H1 (cell line): ENCODE measurements at regions not wholly inside any gene's neighbourhood (a gene's known extent, or its start where the extent isn't known, plus 50 kb on each side); places are given as distances from the start of the nearest gene placed in this dataset.

Source experiments
- CTCF ChIA-PET: fragments of 300-600 bp; sonication (Branson Sonifier 250); formaldehyde crosslinking; loops from one replicate; lab custom pipeline; 2021; ENCODE audit not compliant: partially characterized antibody; lab: Charles Lee
- POLR2A ChIA-PET: fragments of 300-600 bp; sonication (Branson Sonifier 250); formaldehyde crosslinking; loops from one replicate; lab custom pipeline; 2021; ENCODE audit warnings: inconsistent platforms; ENCODE audit not compliant: partially characterized antibody; lab: Charles Lee
- DNase-seq, 2 experiments: peaks; one replicate each; pipeline versions ENCODE4 v3.0.0 to v3.0.0-alpha.2; 2010 to 2022; ENCODE audit warnings: low spot score in 2 of 2, low read depth in 1 of 2, mixed read lengths in 1 of 2
- FAIRE-seq: peaks from 2 replicates; lab custom pipeline; 2011; peaks lifted over from hg19 to GRCh38; lab: Jason Lieb, UNC
- H2AFZ ChIP-seq: 2 replicates; pipeline ENCODE4 v1.8.1; 2012; ENCODE audit warnings: low read length, inconsistent platforms
- H2AK5ac ChIP-seq: 2 replicates; pipeline ENCODE4 v1.6.1; 2013; ENCODE audit warnings: low read depth, low read length
- H2BK120ac ChIP-seq: replicated peaks from 2 replicates; pipeline ENCODE3; 2013; ENCODE audit warnings: low read depth, low read length, inconsistent platforms
- H2BK12ac ChIP-seq: 2 replicates; pipeline ENCODE4 v1.6.1; 2013; ENCODE audit warnings: low read depth, low read length
- H2BK15ac ChIP-seq: 2 replicates; pipeline ENCODE4 v1.6.1; 2013; ENCODE audit warnings: low read length
- H2BK20ac ChIP-seq: 2 replicates; pipeline ENCODE4 v1.6.1; 2013; ENCODE audit warnings: low read length
- H2BK5ac ChIP-seq: 2 replicates; pipeline ENCODE4 v1.6.1; 2013; ENCODE audit warnings: low read depth, low read length
- H3K14ac ChIP-seq: 2 replicates; pipeline ENCODE4 v1.6.1; 2013; ENCODE audit warnings: inconsistent platforms; ENCODE audit not compliant: insufficient read length
- H3K18ac ChIP-seq: 2 replicates; pipeline ENCODE4 v1.6.1; 2013; ENCODE audit warnings: low read length; ENCODE audit errors: extremely low read depth
- H3K23ac ChIP-seq: 2 replicates; pipeline ENCODE4 v1.6.1; 2013; ENCODE audit warnings: inconsistent platforms; ENCODE audit not compliant: insufficient read length
- H3K23me2 ChIP-seq: 2 replicates; pipeline ENCODE4 v1.6.1; 2013; ENCODE audit warnings: low read depth, low read length
- H3K27ac ChIP-seq: 2 replicates; pipeline ENCODE4 v1.6.1; 2011; ENCODE audit warnings: low read depth, low read length, inconsistent platforms
- H3K27me3 ChIP-seq, 4 experiments: replicated peaks in 1 of 4; 1 replicate in 1 of 4; 2 replicates in 3 of 4; pipeline versions ENCODE4 v1.6.1 to v1.8.1; 2011 to 2013; ENCODE audit warnings: low read length in 3 of 4, mild to moderate bottlenecking in 3 of 4, inconsistent platforms in 2 of 4, mixed read lengths in 2 of 4, moderate library complexity in 1 of 4; ENCODE audit not compliant: control insufficient read depth in 3 of 4, insufficient read depth in 3 of 4; ENCODE audit errors: extremely low read depth in 1 of 4
- H3K36me3 ChIP-seq, 4 experiments: 2 replicates each; pipeline versions ENCODE4 v1.6.1 to v1.8.1; 2011 to 2013; ENCODE audit warnings: mild to moderate bottlenecking in 4 of 4, low read length in 3 of 4, moderate library complexity in 2 of 4, control low read depth in 1 of 4, inconsistent platforms in 1 of 4; ENCODE audit not compliant: insufficient read depth in 4 of 4, control insufficient read depth in 2 of 4
- H3K4ac ChIP-seq: replicated peaks from 2 replicates; pipeline ENCODE3; 2013; ENCODE audit warnings: low read length, low read depth, mixed read lengths, inconsistent platforms; ENCODE audit not compliant: insufficient read length
- H3K4me1 ChIP-seq, 4 experiments: replicated peaks in 1 of 4; 1 replicate in 1 of 4; 2 replicates in 3 of 4; pipeline versions ENCODE4 v1.6.1 to v1.8.1; 2011 to 2013; ENCODE audit warnings: low read length in 3 of 4, inconsistent platforms in 2 of 4, mixed read lengths in 1 of 4; ENCODE audit not compliant: insufficient read depth in 4 of 4, control insufficient read depth in 3 of 4
- H3K4me2 ChIP-seq, 2 experiments: 2 replicates each; pipeline versions ENCODE4 v1.6.1 to v1.8.1; 2011 to 2013; ENCODE audit warnings: low read depth in 2 of 2, low read length in 2 of 2, control low read depth in 1 of 2, inconsistent platforms in 1 of 2, mild to moderate bottlenecking in 1 of 2; ENCODE audit not compliant: insufficient read depth in 1 of 2
- H3K4me3 ChIP-seq, 4 experiments: fragments of 200-600, 300-600 bp in 1 of 4; sonication (generic), shearing (Covaris generic), sonication (Bioruptor Twin) in 1 of 4; 2 replicates each; pipeline versions ENCODE4 v1.5.1 to v1.8.1; 2011 to 2016; ENCODE audit warnings: low read length in 4 of 4, low read depth in 3 of 4, control low read depth in 2 of 4, inconsistent platforms in 2 of 4, mild to moderate bottlenecking in 2 of 4, mixed read lengths in 1 of 4, moderate library complexity in 1 of 4; ENCODE audit not compliant: insufficient read depth in 2 of 4; ENCODE audit errors: extremely low read depth in 1 of 4
- H3K56ac ChIP-seq: replicated peaks from 2 replicates; pipeline ENCODE3; 2013; ENCODE audit warnings: low read depth, mild to moderate bottlenecking, mixed read lengths, low read length, inconsistent platforms; ENCODE audit not compliant: insufficient read length
- H3K79me1 ChIP-seq: 2 replicates; pipeline ENCODE4 v1.6.1; 2013; ENCODE audit warnings: low read depth, low read length, control low read depth
- H3K79me2 ChIP-seq, 2 experiments: 2 replicates each; pipeline versions ENCODE4 v1.6.1 to v1.8.1; 2012 to 2013; ENCODE audit warnings: low read length in 2 of 2, mild to moderate bottlenecking in 2 of 2, inconsistent platforms in 1 of 2; ENCODE audit not compliant: insufficient read depth in 2 of 2, control insufficient read depth in 1 of 2
- H3K9ac ChIP-seq, 4 experiments: replicated peaks in 1 of 4; 1 replicate in 1 of 4; 2 replicates in 3 of 4; pipeline versions ENCODE4 v1.6.1 to v1.8.1; 2011 to 2013; ENCODE audit warnings: low read depth in 3 of 4, low read length in 3 of 4, control low read depth in 2 of 4, mild to moderate bottlenecking in 2 of 4, moderate library complexity in 2 of 4, inconsistent platforms in 1 of 4; ENCODE audit errors: extremely low read depth in 1 of 4
- H3K9me3 ChIP-seq, 2 experiments: 2 replicates each; pipeline versions ENCODE4 v1.6.1 to v1.8.1; 2012 to 2013; ENCODE audit warnings: mild to moderate bottlenecking in 2 of 2, moderate library complexity in 2 of 2, control low read depth in 1 of 2, inconsistent platforms in 1 of 2, low read depth in 1 of 2, low read length in 1 of 2, mixed read lengths in 1 of 2; ENCODE audit not compliant: insufficient read depth in 2 of 2
- H4K20me1 ChIP-seq, 2 experiments: replicated peaks in 1 of 2; 2 replicates each; pipeline versions ENCODE3 to v1.8.1; 2011 to 2013; ENCODE audit warnings: inconsistent platforms in 2 of 2, low read length in 2 of 2, mild to moderate bottlenecking in 1 of 2; ENCODE audit not compliant: insufficient read depth in 2 of 2, control insufficient read depth in 1 of 2
- H4K5ac ChIP-seq: 2 replicates; pipeline ENCODE4 v1.6.1; 2013; ENCODE audit warnings: low read length, low read depth, mixed read lengths, inconsistent platforms; ENCODE audit not compliant: insufficient read length
- H4K8ac ChIP-seq: 2 replicates; pipeline ENCODE4 v1.8.0; 2013; ENCODE audit warnings: mild to moderate bottlenecking, moderate library complexity, low read length, inconsistent platforms; ENCODE audit not compliant: insufficient read depth; ENCODE audit errors: extremely low read depth
- H4K91ac ChIP-seq: replicated peaks from 2 replicates; pipeline ENCODE3; 2013; ENCODE audit warnings: low read length, mixed read lengths, inconsistent platforms; ENCODE audit not compliant: insufficient read length
- CEBPB ChIP-seq: IDR thresholded peaks from 2 replicates; pipeline ENCODE4 v1.6.1; 2012; ENCODE audit warnings: low read depth, low read length
- JUN ChIP-seq: IDR thresholded peaks from 2 replicates; pipeline ENCODE4 v1.6.1; 2011; ENCODE audit warnings: low read depth, mild to moderate bottlenecking, improper control_type of control experiment, low read length
- RFX5 ChIP-seq: IDR thresholded peaks from 2 replicates; pipeline ENCODE4 v1.6.1; 2011; ENCODE audit warnings: low read depth, low read length, improper control_type of control experiment, borderline replicate concordance
- SUZ12 ChIP-seq: fragments of 200-600 bp; sonication (generic); IDR thresholded peaks from 2 replicates; pipeline ENCODE4 v1.6.1; 2012; ENCODE audit warnings: mild to moderate bottlenecking, inconsistent platforms, low read length, moderate library complexity, mixed read lengths
- WGBS, 2 experiments: shearing (Covaris generic) in 1 of 2; methylation state at CpG; one replicate each; pipeline versions ENCODE4 v1.1.6 to v1.1.7; 2013 to 2015; ENCODE audit warnings: low lambda C conversion rate in 2 of 2, mixed read lengths in 2 of 2, inconsistent platforms in 1 of 2, low coverage in 1 of 2, missing lambda C conversion rate in 1 of 2; ENCODE audit not compliant: insufficient replicate concordance in 2 of 2, insufficient coverage in 1 of 2, insufficient read length in 1 of 2; ENCODE audit errors: extremely low coverage in 1 of 2, missing lambda C conversion rate in 1 of 2; 5-methylcytosine and 5-hydroxymethylcytosine counted together
- TF ChIP-seq, protein P1 (sequence below), 3 experiments: IDR thresholded peaks; 1 replicate in 2 of 3; 2 replicates in 1 of 3; pipeline versions ENCODE4 v1.5.1 to v1.6.1; 2011; ENCODE audit warnings: low read length in 3 of 3, mild to moderate bottlenecking in 3 of 3, inconsistent platforms in 2 of 3, low read depth in 1 of 3, moderate library complexity in 1 of 3; ENCODE audit not compliant: insufficient read depth in 1 of 3; ENCODE audit errors: control extremely low read depth in 1 of 3
- TF ChIP-seq, protein P2 (sequence below): IDR thresholded peaks from 2 replicates; pipeline ENCODE4 v1.6.1; 2011; ENCODE audit warnings: low read length, improper control_type of control experiment
- TF ChIP-seq, protein P3 (sequence below): IDR thresholded peaks from 2 replicates; pipeline ENCODE4 v1.6.1; 2012; ENCODE audit warnings: low read length, inconsistent platforms

DNA sequence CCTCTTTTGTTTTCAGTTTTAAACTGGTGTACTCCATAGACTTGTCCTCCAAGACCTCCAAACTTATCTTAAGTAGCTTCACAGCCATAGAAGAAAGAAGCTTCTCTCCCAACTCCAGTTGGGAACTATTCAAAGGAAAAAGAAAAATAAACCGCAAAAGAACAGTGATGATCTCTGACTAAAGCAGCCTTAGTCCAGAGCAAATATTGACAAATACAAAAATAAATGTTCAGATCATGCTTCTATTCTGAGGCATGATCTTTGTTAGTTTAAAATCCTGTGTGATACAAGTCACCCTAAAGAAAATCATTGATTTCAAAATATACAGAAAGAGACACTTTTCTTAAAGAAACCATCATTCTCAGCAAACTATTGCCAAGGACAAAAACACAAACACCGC lies 373.0 kb upstream of the SMIM30 start:
- H3K79me2 ChIP-seq, result no peaks in the 10 kb centered on the region
- H3K36me3 ChIP-seq, result no peaks in the 10 kb centered on the region
- WGBS, 2 experiments, result 89% methylated on average over 2 of the region's 2 CpGs; no CpG with 5 or more reads in 1 of the 2 experiments
- no peak overlapping the region for H4K91ac ChIP-seq
- no peaks in the 10 kb centered on the region for H4K20me1 ChIP-seq
- no peak overlapping the region for H3K23ac ChIP-seq
- POLR2A ChIA-PET, result no interaction called here
- no peak overlapping the region for H2BK12ac ChIP-seq
- no peak overlapping the region for H2AFZ ChIP-seq
- no peak overlapping the region for H3K27ac ChIP-seq
- no peak overlapping the region for H3K14ac ChIP-seq
- no peak overlapping the region for H2AK5ac ChIP-seq
- no peak overlapping the region for H3K4me2 ChIP-seq
- H4K5ac ChIP-seq, result no peak overlapping the region
- H3K23me2 ChIP-seq, result no peaks in the 10 kb centered on the region
- H4K8ac ChIP-seq, result no peak overlapping the region
- no peak for FAIRE-seq
- H2BK15ac ChIP-seq, result no peak overlapping the region
- H3K9me3 ChIP-seq, result peaks cover 7 to 17% of the 10 kb centered on the region in 2 experiments; a peak in 2 of 4 replicates
- H3K27me3 ChIP-seq, result no peaks in the 10 kb centered on the region
- no peaks in the 10 kb centered on the region for H3K4me1 ChIP-seq
- H2BK5ac ChIP-seq, result no peak overlapping the region
- CTCF ChIA-PET, result interaction anchor here (0.6 kb wide), 1 partner anchor 61 kb away, joined by 3 read pairs; no protein-coding TSS in a partner anchor
- H3K79me1 ChIP-seq, result no peaks in the 10 kb centered on the region
- H3K4ac ChIP-seq, result no peak overlapping the region
- H3K9ac ChIP-seq, result no peak overlapping the region
- TF ChIP-seq RFX5 (no peak), JUN (no peak), SUZ12 (no peak), CEBPB (no peak)
- TF ChIP-seq, protein P1, sequence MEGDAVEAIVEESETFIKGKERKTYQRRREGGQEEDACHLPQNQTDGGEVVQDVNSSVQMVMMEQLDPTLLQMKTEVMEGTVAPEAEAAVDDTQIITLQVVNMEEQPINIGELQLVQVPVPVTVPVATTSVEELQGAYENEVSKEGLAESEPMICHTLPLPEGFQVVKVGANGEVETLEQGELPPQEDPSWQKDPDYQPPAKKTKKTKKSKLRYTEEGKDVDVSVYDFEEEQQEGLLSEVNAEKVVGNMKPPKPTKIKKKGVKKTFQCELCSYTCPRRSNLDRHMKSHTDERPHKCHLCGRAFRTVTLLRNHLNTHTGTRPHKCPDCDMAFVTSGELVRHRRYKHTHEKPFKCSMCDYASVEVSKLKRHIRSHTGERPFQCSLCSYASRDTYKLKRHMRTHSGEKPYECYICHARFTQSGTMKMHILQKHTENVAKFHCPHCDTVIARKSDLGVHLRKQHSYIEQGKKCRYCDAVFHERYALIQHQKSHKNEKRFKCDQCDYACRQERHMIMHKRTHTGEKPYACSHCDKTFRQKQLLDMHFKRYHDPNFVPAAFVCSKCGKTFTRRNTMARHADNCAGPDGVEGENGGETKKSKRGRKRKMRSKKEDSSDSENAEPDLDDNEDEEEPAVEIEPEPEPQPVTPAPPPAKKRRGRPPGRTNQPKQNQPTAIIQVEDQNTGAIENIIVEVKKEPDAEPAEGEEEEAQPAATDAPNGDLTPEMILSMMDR (IDR thresholded peaks at IDR 0.05; ENCODE audit: control extremely low read depth in 1 of 3, insufficient read depth in 1 of 3, low read depth in 1 of 3, low read length in 3 of 3), result no peak
- TF ChIP-seq, protein P2, sequence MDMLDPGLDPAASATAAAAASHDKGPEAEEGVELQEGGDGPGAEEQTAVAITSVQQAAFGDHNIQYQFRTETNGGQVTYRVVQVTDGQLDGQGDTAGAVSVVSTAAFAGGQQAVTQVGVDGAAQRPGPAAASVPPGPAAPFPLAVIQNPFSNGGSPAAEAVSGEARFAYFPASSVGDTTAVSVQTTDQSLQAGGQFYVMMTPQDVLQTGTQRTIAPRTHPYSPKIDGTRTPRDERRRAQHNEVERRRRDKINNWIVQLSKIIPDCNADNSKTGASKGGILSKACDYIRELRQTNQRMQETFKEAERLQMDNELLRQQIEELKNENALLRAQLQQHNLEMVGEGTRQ, result no peak
- TF ChIP-seq, protein P3, sequence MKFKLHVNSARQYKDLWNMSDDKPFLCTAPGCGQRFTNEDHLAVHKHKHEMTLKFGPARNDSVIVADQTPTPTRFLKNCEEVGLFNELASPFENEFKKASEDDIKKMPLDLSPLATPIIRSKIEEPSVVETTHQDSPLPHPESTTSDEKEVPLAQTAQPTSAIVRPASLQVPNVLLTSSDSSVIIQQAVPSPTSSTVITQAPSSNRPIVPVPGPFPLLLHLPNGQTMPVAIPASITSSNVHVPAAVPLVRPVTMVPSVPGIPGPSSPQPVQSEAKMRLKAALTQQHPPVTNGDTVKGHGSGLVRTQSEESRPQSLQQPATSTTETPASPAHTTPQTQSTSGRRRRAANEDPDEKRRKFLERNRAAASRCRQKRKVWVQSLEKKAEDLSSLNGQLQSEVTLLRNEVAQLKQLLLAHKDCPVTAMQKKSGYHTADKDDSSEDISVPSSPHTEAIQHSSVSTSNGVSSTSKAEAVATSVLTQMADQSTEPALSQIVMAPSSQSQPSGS, result no peak
- H3K56ac ChIP-seq, result no peak overlapping the region
- no peak overlapping the region for H3K4me3 ChIP-seq
- H2BK120ac ChIP-seq, result no peak overlapping the region
- H3K18ac ChIP-seq, result no peak overlapping the region
- no peak overlapping the region for H2BK20ac ChIP-seq
- no peak for DNase-seq
